GM10248 (cell line): ENCODE measurements at regions not wholly inside any gene's neighbourhood (a gene's known extent, or its start where the extent isn't known, plus 50 kb on each side); places are given as distances from the start of the nearest gene placed in this dataset.

Experiments used
- CTCF ChIA-PET: fragments of 300-600 bp; sonication (Branson Sonifier 250); formaldehyde crosslinking; extraction: SDS; loops from one replicate; lab custom pipeline; 2021; ENCODE audit warnings: antibody characterized with exemption; lab: Yijun Ruan, JAX
- POLR2A ChIA-PET: fragments of 350-650 bp; sonication (Branson Sonifier 250); formaldehyde crosslinking; extraction: SDS; loops from one replicate; lab custom pipeline; 2020; ENCODE audit warnings: antibody characterized with exemption; lab: Yijun Ruan, JAX
- DNase-seq: peaks from one replicate; pipeline ENCODE4 v3.0.0; 2012; ENCODE audit errors: extremely low spot score
- CTCF ChIP-seq: IDR thresholded peaks from 2 replicates; pipeline ENCODE4 v1.5.1; 2012; ENCODE audit warnings: mild to moderate bottlenecking, low read depth; ENCODE audit errors: extremely low read depth, missing control alignments, control extremely low read depth

DNA sequence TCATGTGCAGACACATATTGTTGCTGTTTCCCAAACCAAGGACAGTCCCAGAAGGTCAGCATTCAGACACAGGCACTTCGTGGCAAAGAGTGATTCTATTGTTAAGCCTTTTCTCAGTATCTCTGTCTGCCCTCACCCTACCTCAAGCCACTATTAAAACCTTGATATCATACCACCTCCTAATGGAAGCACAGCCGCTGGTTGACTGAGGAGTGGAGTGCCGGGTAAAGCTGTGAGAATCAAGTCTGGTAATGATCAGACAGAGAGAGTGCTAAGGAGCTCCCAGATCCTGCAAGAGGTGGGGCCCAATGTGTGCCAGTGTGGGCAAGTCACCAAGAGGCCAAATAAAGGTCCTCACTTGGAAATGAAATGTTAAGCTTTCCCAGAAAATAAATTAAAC, 819.5 kb downstream of the BCL11A start:
- ChIA-PET POLR2A (no interaction called here), CTCF (no interaction called here)
- DNase-seq = no peak
- TF ChIP-seq CTCF = no peak

GRCh38 chr2:59733567-59733930, 819.9 kb downstream of the BCL11A start:
- ChIA-PET CTCF (interaction anchor here (0.8 kb wide), 1 partner anchor 22 kb away, joined by 3 read pairs; no protein-coding TSS in a partner anchor), POLR2A (no interaction called here)
- no peak for TF ChIP-seq CTCF

GRCh38 chr2:59732871-59733566, 820.4 kb downstream of the BCL11A start:
- DNase-seq = no peak
- ChIA-PET POLR2A (no interaction called here), CTCF (interaction anchor here (0.8 kb wide), 1 partner anchor 23 kb away, joined by 3 read pairs; no protein-coding TSS in a partner anchor)
- no peak for TF ChIP-seq CTCF

More at GRCh38 chr2:59733567-59733930, 819.9 kb downstream of the BCL11A start:
- DNase-seq = no peak

- POLR2A ChIA-PET = no interaction called here
- CTCF ChIA-PET = interaction anchor here (1.7 kb wide), 1 partner anchor 16 kb away, joined by 5 read pairs; no protein-coding TSS in a partner anchor
- DNase-seq = no peak
- TF ChIP-seq CTCF = no peak
Measured at GRCh38 chr2:59727121-59727590, 826.3 kb downstream of the BCL11A start.

GRCh38 chr2:59726228-59727120, 827.0 kb downstream of the BCL11A start:
- POLR2A ChIA-PET = no interaction called here
- CTCF ChIA-PET = interaction anchor here (1.7 kb wide), 1 partner anchor 15 kb away, joined by 5 read pairs; no protein-coding TSS in a partner anchor
- DNase-seq = no peak
- TF ChIP-seq CTCF = no peak

- ChIA-PET POLR2A (no interaction called here), CTCF (no interaction called here)
- TF ChIP-seq CTCF = no peak
- no peak for DNase-seq
Measured at GRCh38 chr2:59724746-59725145, 828.7 kb downstream of the BCL11A start.
